ENCODE measurements at regions not wholly inside any gene's neighbourhood (a gene's known extent, or its start where the extent isn't known, plus 50 kb on each side); places are given as distances from the start of the nearest gene placed in this dataset.

- FAIRE-seq (no peak), DNase-seq (ENCODE audit: low read depth) (no peak)
- H3K27me3 ChIP-seq (ENCODE audit: control insufficient read depth, insufficient read depth, low read length): no peaks in the 10 kb centered on the region
- H3K36me3 ChIP-seq (ENCODE audit: control insufficient read depth, insufficient read depth, low read length): no peaks in the 10 kb centered on the region
- H3K4me3 ChIP-seq (ENCODE audit: low read depth, low read length): no peak overlapping the region
- TF ChIP-seq, protein P1, sequence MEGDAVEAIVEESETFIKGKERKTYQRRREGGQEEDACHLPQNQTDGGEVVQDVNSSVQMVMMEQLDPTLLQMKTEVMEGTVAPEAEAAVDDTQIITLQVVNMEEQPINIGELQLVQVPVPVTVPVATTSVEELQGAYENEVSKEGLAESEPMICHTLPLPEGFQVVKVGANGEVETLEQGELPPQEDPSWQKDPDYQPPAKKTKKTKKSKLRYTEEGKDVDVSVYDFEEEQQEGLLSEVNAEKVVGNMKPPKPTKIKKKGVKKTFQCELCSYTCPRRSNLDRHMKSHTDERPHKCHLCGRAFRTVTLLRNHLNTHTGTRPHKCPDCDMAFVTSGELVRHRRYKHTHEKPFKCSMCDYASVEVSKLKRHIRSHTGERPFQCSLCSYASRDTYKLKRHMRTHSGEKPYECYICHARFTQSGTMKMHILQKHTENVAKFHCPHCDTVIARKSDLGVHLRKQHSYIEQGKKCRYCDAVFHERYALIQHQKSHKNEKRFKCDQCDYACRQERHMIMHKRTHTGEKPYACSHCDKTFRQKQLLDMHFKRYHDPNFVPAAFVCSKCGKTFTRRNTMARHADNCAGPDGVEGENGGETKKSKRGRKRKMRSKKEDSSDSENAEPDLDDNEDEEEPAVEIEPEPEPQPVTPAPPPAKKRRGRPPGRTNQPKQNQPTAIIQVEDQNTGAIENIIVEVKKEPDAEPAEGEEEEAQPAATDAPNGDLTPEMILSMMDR (IDR thresholded peaks at IDR 0.05; ENCODE audit: insufficient read depth, low read length, severe bottlenecking): no peak
Measured at GRCh38 chr13:107999751-108000150, 215.6 kb downstream of the LIG4 start.

- Histone ChIP-seq H3K4me3 (ENCODE audit: low read depth, low read length) (no peak overlapping the region), H3K36me3 (ENCODE audit: control insufficient read depth, insufficient read depth, low read length) (no peaks in the 10 kb centered on the region), H3K27me3 (ENCODE audit: control insufficient read depth, insufficient read depth, low read length) (no peaks in the 10 kb centered on the region)
- TF ChIP-seq, protein P1 (IDR thresholded peaks at IDR 0.05; ENCODE audit: insufficient read depth, low read length, severe bottlenecking): no peak
- FAIRE-seq (no peak), DNase-seq (ENCODE audit: low read depth) (no peak)
Measured at GRCh38 chr13:107994137-107994536, 221.2 kb downstream of the LIG4 start.

GRCh38 chr13:107993239-107993949 is 221.9 kb downstream of the LIG4 start:
- DNase-seq (ENCODE audit: low read depth) (peak; percentile 4), FAIRE-seq (no peak)
- Histone ChIP-seq H3K4me3 (ENCODE audit: low read depth, low read length) (no peak overlapping the region), H3K27me3 (ENCODE audit: control insufficient read depth, insufficient read depth, low read length) (no peaks in the 10 kb centered on the region), H3K36me3 (ENCODE audit: control insufficient read depth, insufficient read depth, low read length) (no peaks in the 10 kb centered on the region)
- TF ChIP-seq, protein P1 (IDR thresholded peaks at IDR 0.05; ENCODE audit: insufficient read depth, low read length, severe bottlenecking): no peak

GRCh38 chr13:107992542-107992941 is 222.8 kb downstream of the LIG4 start:
- H3K36me3 ChIP-seq (ENCODE audit: control insufficient read depth, insufficient read depth, low read length): no peaks in the 10 kb centered on the region
- no peaks in the 10 kb centered on the region for H3K27me3 ChIP-seq (ENCODE audit: control insufficient read depth, insufficient read depth, low read length)
- TF ChIP-seq, protein P1 (IDR thresholded peaks at IDR 0.05; ENCODE audit: insufficient read depth, low read length, severe bottlenecking): no peak
- H3K4me3 ChIP-seq (ENCODE audit: low read depth, low read length): no peak overlapping the region
- peak; percentile 10 for DNase-seq (ENCODE audit: low read depth)
- FAIRE-seq: no peak

GRCh38 chr13:107977071-107977574 is 238.2 kb downstream of the LIG4 start:
- TF ChIP-seq, protein P1 (IDR thresholded peaks at IDR 0.05; ENCODE audit: insufficient read depth, low read length, severe bottlenecking): no peak
- Histone ChIP-seq H3K27me3 (ENCODE audit: control insufficient read depth, insufficient read depth, low read length) (no peaks in the 10 kb centered on the region), H3K4me3 (ENCODE audit: low read depth, low read length) (no peak overlapping the region), H3K36me3 (ENCODE audit: control insufficient read depth, insufficient read depth, low read length) (no peaks in the 10 kb centered on the region)
- DNase-seq (ENCODE audit: low read depth): no peak
- no peak for FAIRE-seq

GRCh38 chr13:107976628-107977027 is 238.7 kb downstream of the LIG4 start:
- H3K27me3 ChIP-seq (ENCODE audit: control insufficient read depth, insufficient read depth, low read length): no peaks in the 10 kb centered on the region
- H3K4me3 ChIP-seq (ENCODE audit: low read depth, low read length): no peak overlapping the region
- TF ChIP-seq, protein P1 (IDR thresholded peaks at IDR 0.05; ENCODE audit: insufficient read depth, low read length, severe bottlenecking): no peak
- FAIRE-seq: no peak
- H3K36me3 ChIP-seq (ENCODE audit: control insufficient read depth, insufficient read depth, low read length): no peaks in the 10 kb centered on the region
- no peak for DNase-seq (ENCODE audit: low read depth)

Data from bronchial epithelial cell (primary cell).